ENCODE measurements at regions not wholly inside any gene's neighbourhood (a gene's known extent, or its start where the extent isn't known, plus 50 kb on each side); places are given as distances from the start of the nearest gene placed in this dataset.

- TF ChIP-seq EZH2 (IDR thresholded peaks at IDR 0.05; ENCODE audit: low read length, missing control alignments) (no peak), CTCF (conservative IDR thresholded peaks at IDR 0.05 in 1 of 2, IDR thresholded peaks at IDR 0.05 in 1 of 2; ENCODE audit: low read depth in 1 of 2, low read length in 2 of 2) (no peak)
Observed at GRCh38 chr9:7860335-7860709, 60.7 kb upstream of the DMAC1 start.
